ENCODE measurements at regions not wholly inside any gene's neighbourhood (a gene's known extent, or its start where the extent isn't known, plus 50 kb on each side); places are given as distances from the start of the nearest gene placed in this dataset.

- ChIA-PET CTCF (no interaction called here), POLR2A (no interaction called here)
- intact Hi-C loops (cut with micrococcal nuclease; ENCODE audit: unreplicated experiment) = no loop called here
- no peak for DNase-seq (ENCODE audit: low read depth, low spot score)
- Histone ChIP-seq H3K27ac (ENCODE audit: low read length) (no peak overlapping the region), H3K27me3 (ENCODE audit: control insufficient read depth, insufficient read depth, low read length) (no peaks in the 10 kb centered on the region), H3K4me3 (ENCODE audit: low read depth in 2 of 2, low read length in 2 of 2) (no peak overlapping the region), H3K4me1 (ENCODE audit: control insufficient read depth, insufficient read depth, low read length) (no peaks in the 10 kb centered on the region), H3K36me3 (ENCODE audit: control insufficient read depth, insufficient read depth, low read length) (no peaks in the 10 kb centered on the region), H3K9me3 (ENCODE audit: control insufficient read depth, insufficient read depth, low read depth, low read length) (0 out of 2 replicates have a peak, but pooled peaks cover 2% of the 10 kb centered on the region)
- in situ Hi-C loops (cut with HindIII; ENCODE audit: low pct_unique_long_range_greater_than_20kb, low sequenced_read_pairs) = no loop called here
- BruUV-seq (replicated peaks) = no TSS peak
- ATAC-seq = no peak
- TF ChIP-seq POLR2AphosphoS5 (IDR thresholded peaks at IDR 0.05; ENCODE audit: low read depth, low read length) (no peak), SIN3A (IDR thresholded peaks at IDR 0.05; ENCODE audit: borderline replicate concordance, insufficient read depth, low read depth, low read length) (no peak)
- TF ChIP-seq, protein P1, sequence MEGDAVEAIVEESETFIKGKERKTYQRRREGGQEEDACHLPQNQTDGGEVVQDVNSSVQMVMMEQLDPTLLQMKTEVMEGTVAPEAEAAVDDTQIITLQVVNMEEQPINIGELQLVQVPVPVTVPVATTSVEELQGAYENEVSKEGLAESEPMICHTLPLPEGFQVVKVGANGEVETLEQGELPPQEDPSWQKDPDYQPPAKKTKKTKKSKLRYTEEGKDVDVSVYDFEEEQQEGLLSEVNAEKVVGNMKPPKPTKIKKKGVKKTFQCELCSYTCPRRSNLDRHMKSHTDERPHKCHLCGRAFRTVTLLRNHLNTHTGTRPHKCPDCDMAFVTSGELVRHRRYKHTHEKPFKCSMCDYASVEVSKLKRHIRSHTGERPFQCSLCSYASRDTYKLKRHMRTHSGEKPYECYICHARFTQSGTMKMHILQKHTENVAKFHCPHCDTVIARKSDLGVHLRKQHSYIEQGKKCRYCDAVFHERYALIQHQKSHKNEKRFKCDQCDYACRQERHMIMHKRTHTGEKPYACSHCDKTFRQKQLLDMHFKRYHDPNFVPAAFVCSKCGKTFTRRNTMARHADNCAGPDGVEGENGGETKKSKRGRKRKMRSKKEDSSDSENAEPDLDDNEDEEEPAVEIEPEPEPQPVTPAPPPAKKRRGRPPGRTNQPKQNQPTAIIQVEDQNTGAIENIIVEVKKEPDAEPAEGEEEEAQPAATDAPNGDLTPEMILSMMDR (IDR thresholded peaks at IDR 0.05) = no peak
Measured at GRCh38 chr12:77131977-77132490, 66.7 kb upstream of the E2F7 start.

DNA sequence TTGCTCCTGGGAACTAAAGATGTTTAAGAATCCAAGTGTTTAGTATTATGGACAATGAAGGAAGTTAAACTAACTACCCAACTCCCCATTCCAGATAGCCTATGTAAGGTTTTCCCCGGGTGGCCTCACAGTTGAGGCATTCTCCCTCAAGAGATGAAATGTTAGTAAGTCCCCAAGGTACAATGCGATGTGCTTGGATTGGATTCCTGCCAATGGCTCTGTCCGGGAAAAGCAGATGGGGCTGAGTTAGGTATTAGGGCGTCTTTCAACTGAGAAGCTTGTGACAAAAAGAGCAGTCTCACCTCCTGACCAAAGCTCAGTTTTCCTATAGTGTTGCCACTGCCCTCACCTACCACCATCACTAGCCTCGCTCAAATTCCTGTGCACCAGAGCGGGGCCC, 64.8 kb upstream of the E2F7 start:
- intact Hi-C loops (cut with micrococcal nuclease; ENCODE audit: unreplicated experiment) (no loop called here), in situ Hi-C loops (cut with HindIII; ENCODE audit: low pct_unique_long_range_greater_than_20kb, low sequenced_read_pairs) (no loop called here)
- TF ChIP-seq, protein P2, sequence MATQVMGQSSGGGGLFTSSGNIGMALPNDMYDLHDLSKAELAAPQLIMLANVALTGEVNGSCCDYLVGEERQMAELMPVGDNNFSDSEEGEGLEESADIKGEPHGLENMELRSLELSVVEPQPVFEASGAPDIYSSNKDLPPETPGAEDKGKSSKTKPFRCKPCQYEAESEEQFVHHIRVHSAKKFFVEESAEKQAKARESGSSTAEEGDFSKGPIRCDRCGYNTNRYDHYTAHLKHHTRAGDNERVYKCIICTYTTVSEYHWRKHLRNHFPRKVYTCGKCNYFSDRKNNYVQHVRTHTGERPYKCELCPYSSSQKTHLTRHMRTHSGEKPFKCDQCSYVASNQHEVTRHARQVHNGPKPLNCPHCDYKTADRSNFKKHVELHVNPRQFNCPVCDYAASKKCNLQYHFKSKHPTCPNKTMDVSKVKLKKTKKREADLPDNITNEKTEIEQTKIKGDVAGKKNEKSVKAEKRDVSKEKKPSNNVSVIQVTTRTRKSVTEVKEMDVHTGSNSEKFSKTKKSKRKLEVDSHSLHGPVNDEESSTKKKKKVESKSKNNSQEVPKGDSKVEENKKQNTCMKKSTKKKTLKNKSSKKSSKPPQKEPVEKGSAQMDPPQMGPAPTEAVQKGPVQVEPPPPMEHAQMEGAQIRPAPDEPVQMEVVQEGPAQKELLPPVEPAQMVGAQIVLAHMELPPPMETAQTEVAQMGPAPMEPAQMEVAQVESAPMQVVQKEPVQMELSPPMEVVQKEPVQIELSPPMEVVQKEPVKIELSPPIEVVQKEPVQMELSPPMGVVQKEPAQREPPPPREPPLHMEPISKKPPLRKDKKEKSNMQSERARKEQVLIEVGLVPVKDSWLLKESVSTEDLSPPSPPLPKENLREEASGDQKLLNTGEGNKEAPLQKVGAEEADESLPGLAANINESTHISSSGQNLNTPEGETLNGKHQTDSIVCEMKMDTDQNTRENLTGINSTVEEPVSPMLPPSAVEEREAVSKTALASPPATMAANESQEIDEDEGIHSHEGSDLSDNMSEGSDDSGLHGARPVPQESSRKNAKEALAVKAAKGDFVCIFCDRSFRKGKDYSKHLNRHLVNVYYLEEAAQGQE (IDR thresholded peaks at IDR 0.05; ENCODE audit: insufficient read depth in 1 of 2, low read depth in 2 of 2, low read length in 1 of 2) = no peak
- TF ChIP-seq SIN3A (IDR thresholded peaks at IDR 0.05; ENCODE audit: borderline replicate concordance, insufficient read depth, low read depth, low read length) (no peak), TCF7L2 (IDR thresholded peaks at IDR 0.05; ENCODE audit: low read depth, low read length) (no peak), POLR2AphosphoS5 (IDR thresholded peaks at IDR 0.05; ENCODE audit: low read depth, low read length) (no peak)
- TF ChIP-seq, protein P1 (IDR thresholded peaks at IDR 0.05) = no peak
- CTCF ChIA-PET = no interaction called here
- POLR2A ChIA-PET = no interaction called here
- no peak overlapping the region for H3K27ac ChIP-seq (ENCODE audit: low read length)
- BruUV-seq (replicated peaks) = no TSS peak
- H3K4me3 ChIP-seq (ENCODE audit: low read depth in 2 of 2, low read length in 2 of 2) = no peak overlapping the region
- ATAC-seq (no peak), DNase-seq (ENCODE audit: low read depth, low spot score) (no peak)
- H3K27me3 ChIP-seq (ENCODE audit: control insufficient read depth, insufficient read depth, low read length) = no peaks in the 10 kb centered on the region
- H3K36me3 ChIP-seq (ENCODE audit: control insufficient read depth, insufficient read depth, low read length) = no peaks in the 10 kb centered on the region
- H3K4me1 ChIP-seq (ENCODE audit: control insufficient read depth, insufficient read depth, low read length) = no peaks in the 10 kb centered on the region
- H3K9me3 ChIP-seq (ENCODE audit: control insufficient read depth, insufficient read depth, low read depth, low read length) = peaks cover 7% of the 10 kb centered on the region; the same call in 1 of the 2 replicates

All from Panc1 (cell line).